Activated CD4-positive, alpha-beta T cell treated with anti-CD3 and anti-CD28 coated beads, Interleukin-2, amount 50 U/mL, for 1 hour (primary cell): ENCODE measurements at regions not wholly inside any gene's neighbourhood (a gene's known extent, or its start where the extent isn't known, plus 50 kb on each side); places are given as distances from the start of the nearest gene placed in this dataset.
"Not testable (repeated sequence)": the region's sequence is repeated elsewhere in the genome, so short reads cannot be mapped to it uniquely, and the experiment has no call there.

Source experiments
- DNase-seq: peaks from one replicate; pipeline ENCODE4 v3.0.0-alpha.2; 2020

DNA sequence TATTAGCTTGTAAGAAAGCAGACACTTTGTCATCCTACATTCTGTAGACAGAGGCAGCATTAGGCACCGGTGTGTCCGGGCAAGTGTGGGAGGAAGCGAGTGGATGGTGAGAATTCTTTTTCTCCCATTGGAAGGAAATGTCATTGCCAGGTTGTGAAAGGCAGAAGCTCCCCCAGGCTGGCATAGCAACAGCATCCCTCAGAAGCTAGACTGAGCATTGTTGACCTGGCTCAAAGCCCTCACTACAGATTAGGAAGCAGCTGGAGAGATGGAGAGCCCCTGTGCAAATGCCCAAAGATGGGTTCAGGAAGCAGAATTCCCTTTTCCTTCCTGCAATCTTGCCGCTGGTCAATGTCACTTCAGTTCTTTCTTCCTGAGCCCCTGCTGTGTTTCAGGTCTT is 1299.3 kb downstream of the TBC1D22A start:
- DNase-seq: no peak

DNA sequence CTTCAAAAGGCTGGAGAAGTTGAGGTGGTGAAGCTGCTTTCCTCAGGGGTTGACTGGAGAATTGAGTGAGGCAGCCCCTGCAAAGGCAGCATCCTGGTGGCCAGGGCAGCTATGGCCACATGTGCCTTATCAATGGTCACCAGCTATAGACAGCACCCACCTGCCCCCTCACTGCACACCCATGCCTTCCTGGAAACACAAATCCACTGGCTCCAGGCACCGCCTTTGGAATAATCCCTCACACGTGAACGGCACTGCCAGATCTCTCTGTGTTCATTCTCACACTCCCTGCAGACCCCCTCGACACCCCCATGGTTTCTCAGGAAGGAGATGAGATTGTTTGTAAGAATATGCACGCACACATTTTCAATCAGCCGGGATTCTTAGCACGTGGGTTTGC is 1297.8 kb downstream of the TBC1D22A start:
- no peak for DNase-seq

DNA sequence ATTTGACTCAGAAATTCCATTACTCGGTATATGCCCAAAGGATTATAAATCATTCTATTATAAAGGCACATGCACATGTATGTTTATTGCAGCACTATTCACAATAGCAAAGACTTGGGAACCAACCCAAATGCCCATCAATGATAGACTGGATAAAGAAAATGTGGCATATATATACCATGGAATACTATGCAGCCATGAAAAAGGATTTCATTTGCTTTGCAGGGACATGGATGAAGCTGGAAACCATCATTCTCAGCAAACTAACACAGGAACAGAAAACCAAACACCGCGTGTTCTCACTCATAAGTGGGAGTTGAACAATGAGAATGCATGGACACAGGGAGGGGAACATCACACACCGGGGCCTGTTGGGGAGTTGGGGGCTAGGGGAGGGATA is 1297.1 kb downstream of the TBC1D22A start:
- DNase-seq: not testable (repeated sequence)

DNA sequence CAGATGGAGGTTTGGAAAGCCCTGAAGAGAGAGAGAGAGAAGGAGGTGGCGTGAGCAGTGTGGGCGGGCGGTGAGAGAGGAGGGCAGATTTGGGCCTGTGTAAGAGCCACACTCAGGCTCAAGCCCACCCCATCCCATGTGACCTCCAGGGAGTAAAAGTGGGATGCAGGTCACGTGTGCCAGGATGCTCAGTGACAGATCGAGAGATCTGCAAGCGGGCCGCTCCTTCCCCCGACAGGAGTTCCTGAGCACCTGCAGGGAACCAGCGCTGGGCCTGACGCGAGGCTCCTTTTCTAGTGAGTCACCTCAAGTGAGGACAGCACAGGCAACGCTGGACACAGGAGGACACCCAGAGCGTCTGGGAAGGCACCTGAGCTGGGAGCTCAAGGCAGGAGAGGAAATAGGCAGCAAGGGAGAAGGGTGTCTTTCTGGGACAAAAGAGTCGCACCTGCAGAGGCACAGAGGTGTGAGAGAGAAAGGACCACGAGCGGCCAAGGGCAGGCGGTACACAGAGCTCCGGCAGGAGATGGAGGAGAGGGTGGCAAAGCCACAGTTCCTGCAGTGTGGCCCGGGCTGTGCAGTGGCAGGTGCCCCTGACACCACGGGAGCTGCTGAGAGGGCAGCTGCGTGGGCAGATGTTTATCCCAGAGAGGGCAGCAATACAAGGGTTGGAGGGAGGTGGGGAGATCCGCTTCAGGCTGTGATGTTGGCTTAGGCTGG is 1294.8 kb downstream of the TBC1D22A start:
- DNase-seq: no peak

DNA sequence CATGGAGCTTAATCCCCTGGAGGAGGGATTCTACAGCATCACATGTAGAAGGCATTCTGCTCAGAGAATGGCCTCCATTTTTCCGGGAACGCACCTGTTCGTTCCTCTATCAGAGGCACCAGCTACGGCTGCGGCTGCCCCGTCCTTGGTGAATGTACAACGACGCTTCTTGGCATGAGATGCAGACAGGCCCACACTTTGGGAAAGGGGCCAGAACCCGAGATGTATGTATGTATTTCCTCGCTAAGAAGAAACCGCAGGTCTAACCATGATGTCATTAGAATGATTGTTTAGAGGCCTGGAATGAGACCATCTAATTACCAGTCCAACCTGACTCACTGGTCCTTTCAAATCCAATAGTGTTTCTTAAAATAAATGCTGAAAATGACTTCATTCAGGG is 1293.4 kb downstream of the TBC1D22A start:
- no peak for DNase-seq

DNA sequence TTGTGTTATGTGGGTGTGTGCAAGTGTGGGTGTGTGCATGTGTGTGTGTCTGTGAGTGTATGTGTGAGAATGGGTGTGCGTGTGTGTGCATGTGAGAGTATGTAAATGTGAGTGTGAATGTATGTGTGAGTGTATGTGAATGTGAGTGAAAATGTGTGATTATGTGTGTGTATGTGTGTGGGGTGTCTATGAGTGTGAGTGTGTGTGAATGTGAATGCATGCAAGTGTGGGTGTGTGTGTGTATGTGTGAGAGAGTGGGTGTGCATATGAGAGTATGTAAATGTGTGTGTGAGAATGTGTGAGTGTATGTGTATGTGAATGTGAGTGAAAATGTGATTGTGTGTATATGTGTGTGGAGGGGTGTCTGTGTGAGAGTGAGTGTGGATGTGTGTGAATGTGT is 1292.7 kb downstream of the TBC1D22A start:
- no peak for DNase-seq

DNA sequence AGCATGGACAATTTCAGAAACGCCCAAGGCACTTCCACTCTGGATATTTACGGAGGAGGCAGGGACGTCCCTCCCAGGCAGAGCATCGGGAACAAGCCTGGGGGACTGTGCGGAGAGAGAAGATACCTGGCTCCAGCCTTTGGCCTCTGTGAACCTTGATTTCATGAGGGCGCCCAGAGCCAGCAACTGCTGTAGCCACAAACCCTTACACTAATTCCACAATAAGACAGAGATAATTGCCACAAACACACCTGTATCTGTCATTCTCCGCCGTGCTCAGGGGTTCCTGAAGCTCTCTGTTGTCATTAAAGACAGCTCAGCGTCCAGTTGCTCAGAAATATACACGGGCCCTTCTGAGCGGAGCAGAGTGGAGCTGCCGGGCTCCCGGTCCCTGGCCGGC is 1292.1 kb downstream of the TBC1D22A start:
- no peak for DNase-seq

DNA sequence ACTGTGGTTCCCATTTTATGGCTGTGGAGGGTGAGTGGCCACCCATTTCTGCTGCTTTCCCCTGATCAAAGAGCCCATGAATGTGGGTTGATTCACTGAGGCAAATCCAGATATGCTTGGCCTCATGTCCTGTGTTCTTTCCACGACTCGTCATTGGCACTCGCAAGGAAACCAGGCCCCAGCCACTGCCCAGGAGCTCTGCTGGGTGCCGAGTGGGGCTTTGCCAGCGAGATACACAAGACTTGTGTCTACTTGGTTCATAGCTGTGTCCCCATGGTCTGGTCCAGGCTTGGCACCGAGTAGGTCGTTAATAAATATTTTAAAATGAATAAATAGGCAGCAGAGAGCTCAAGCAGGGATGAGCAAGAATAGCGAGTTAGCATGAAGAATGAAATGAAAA is 1291.5 kb downstream of the TBC1D22A start:
- no peak for DNase-seq

DNA sequence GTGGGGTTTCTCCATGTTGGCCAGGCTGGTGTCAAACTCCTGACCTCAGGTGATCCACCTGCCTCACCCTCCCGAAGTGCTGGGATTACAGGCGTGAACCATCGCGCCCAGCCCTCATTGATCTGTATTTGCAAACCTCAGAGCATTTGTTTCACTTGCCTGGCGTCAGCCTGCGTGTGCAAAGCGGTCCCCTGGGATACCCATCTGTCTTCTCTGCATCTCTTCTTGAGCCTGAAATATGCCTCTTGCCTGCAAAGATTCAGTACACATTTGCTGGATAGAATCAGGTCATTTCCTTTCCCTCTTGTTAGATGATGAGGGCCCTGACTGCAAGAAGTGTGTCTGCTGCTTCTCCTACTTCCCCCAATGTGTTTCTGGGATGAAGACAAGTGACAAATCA is 1291.0 kb downstream of the TBC1D22A start:
- DNase-seq: no peak

DNA sequence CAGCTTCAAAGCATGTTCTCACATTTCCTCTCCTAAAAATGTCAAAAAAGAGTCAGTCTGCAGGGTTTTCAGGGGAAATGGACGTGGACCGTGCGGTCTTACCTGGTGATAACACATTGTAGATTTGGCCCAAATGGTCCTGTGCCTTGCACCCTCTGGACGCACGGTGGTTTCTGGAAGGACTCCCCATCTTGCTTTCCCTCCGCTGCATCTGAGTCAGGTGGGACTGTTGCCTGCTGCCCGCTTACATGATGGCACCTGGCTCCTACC is 1290.1 kb downstream of the TBC1D22A start:
- no peak for DNase-seq

DNA sequence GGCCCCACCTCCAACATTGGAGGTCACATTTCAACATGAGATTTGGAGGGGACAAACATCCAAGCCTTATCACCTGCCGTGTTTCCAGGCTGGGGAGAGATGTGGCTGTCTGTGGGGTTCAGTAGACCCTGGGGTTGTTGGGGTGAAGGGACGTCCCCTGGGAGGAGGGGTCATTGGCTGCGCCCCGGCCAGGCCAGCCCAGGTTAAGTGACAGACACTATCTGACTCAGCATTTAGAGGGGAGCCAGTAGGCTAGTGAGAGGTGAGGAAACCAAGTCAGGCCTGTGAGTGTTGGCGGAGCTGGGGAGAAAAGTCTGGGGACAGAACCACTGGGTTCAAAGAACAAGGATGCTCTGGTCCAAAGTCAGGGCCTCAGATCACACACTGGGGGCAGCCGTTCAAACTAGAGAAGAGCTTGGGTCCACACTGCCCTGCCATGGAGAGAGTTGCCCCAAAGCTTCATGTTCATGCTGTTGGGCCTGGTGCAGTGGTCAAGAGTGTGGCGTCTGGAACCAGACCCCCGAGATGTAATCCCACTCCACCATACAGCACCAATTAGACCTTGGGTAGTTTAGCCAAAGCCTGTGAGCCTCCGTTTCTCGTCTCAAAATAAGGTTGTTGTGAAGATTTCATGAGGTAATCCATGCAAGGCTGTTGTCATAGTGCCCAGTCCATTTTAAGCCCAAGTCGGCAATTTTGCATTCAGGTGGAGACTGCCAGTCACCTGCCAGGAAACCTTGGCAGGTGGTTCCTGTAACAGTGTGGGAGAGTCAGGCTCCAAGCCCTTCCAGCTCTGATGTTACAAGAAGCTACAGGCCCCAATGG is 1289.6 kb downstream of the TBC1D22A start:
- no peak for DNase-seq

DNA sequence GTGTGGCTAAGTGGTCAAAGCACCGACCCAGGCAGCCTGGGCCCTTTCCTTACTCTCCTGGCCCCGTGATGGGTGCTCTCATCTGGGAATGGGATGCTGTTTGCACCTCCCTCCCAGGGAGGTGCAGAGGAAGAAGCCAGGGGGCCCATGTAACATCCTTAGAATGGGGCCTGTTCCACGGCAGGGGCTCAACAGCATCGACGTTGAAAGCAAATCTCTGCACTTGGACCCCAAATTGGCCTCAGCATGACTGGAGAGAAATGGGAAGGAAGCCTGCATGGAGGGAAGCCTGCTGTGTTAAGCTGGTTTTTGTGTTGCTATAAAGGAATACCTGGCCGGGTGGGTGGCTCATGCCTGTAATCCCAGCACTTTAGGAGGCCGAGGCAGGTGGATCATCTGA is 1288.4 kb downstream of the TBC1D22A start:
- no peak for DNase-seq

DNA sequence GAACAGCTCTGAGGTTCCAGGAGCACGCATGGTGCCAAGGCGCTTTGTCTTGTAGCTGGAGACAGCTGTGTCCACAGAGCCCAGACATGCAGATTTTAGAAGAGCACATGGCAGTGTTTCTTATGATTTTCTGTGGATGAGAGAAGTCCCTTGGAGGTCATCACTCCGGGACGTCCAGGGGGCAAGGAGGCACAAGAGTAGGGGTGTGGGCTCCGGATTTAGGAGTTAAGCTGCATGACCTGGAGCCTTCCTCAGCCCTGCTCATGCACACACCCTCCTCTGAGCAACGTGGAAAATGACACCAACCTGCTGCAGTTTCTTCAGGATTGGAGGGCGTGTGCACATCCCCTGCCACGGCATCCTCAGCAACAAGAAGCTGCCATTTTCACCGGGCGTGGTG is 1286.7 kb downstream of the TBC1D22A start:
- DNase-seq: no peak

DNA sequence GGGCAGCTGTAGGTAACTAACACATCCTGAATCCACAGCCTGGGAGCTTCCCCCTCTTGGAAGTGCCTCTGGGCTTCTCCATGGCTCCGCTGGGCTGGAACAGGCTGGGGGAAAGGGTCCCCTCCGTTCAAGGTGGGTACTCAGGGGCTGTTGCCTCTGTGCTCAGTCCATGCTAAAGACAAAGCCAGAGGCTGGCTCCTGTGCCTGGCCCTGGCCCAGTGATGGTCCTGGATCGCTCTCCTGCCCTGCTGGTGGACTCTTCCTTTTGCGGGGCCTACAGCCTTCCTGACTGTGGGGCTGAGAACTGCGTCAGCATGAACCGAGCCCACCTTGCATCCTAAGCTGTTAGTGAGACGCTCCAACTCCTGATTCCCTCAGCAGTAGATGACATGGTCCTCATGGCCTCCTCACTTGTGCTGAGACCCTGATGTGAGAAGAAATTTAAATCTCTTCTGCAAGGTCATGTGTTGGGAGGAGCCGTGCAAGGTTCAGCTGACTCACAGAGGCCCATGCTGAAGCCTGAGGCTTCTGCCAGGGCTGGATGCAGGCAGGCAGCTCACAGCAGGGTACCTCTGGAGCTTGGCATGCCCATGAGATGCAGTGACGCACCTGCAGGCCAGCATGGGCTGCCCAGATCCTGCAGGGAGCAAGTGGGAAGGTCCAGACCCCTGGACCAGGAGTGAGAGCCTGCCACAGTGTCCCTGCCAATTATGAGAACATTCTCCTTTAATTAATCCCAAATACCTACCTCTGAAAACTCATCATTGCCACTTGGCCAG is 1285.5 kb downstream of the TBC1D22A start:
- DNase-seq: no peak

DNA sequence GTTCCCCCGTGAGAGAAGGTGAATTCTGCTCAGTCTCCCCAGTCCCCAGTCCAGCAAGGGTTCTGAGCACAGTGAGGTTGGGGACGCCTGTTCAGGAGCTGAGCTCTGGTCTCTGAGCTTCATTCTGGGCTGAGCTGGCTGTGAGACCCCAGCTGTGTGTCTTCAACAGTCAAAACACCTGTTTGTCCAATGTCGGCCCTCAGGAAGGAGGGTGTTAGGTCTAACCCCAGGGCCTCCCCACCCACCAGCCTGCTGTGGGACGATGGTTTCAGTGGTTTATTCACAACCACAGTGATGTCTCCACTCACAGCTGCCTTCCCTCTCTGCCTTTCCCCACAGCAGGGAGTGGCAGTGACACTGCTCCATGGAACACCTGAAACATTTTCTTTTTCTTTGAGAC is 1282.9 kb downstream of the TBC1D22A start:
- DNase-seq: no peak

DNA sequence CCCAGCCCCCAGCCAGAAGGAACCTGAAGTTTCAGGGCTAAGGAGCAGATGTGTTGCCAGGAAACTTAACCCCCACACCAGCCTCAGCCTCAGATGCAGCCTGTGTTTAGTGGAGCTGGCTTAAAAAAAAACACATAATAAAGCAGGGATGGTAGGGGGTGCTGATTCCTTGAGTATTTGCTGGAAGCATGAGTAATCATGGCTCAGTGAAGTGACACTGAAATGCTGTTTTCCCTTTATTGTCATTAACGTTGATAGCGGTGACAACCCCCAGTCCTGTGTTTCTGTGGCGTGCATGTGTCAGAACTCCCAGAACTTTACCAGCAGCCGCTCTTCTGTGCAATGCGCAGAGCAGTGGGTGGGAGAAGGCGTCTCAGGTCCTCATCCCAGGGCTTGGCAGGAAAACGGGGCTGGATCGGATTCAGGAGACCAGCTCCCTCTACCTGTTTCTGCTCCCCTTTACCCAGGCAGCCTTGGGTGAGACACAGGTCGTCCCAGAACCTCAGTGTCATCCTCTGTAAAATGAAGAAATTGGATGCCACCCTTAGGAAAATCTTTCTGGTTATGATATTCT is 1282.1 kb downstream of the TBC1D22A start:
- no peak for DNase-seq

DNA sequence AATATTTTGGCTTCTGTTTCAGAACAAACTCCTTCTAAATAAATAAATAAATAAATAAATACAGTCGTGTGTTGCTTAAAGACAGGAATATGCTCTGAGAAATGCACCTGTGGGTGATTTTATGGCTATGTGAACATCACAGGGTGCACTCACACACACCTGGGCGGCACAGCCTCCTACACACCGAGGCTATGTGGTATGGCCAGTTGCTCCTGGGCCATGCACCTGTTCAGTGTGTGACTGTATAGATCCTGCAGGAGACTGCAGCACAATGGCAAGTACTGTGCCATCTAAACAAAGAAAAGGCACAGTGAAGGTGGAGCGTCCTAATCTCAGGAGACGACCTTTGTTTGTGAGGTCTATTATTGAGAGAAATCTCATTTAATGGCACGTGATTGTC is 1281.1 kb downstream of the TBC1D22A start:
- no peak for DNase-seq

DNA sequence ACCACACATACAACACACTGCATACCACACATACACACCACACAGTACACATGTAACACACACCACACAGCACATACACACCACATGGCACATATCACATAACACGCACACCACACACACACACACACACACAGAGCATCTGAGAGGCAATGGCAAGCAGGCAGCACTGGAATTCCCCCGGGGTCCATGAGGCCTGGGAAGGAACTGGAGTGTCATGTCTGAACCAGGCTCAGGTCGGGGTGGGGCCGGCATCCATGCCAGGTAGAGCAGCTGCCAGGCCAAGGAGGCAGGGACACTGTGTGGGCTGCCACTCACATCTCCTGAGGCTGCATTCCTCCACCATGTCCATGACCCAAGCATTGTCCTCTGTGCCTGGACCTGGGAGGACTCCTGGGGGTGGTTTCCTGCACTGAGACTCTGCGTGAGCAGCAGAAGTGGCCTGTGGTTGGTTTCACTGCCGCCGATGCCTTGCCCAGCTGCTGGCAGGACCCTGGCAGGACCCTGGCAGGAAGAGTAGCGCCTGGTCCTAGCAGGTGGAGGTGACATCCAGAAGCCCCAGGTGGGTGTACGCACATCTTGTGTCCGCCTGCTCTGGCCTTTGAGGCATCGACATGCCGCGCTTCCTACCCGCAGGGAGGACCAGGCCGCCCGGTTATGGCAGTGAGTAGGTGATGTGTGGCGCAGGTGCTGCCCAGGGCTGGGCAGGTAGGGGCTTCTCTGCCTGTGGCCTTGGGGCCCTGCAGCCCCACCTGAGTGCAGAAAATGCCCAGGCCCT is 1280.4 kb downstream of the TBC1D22A start:
- DNase-seq: no peak

DNA sequence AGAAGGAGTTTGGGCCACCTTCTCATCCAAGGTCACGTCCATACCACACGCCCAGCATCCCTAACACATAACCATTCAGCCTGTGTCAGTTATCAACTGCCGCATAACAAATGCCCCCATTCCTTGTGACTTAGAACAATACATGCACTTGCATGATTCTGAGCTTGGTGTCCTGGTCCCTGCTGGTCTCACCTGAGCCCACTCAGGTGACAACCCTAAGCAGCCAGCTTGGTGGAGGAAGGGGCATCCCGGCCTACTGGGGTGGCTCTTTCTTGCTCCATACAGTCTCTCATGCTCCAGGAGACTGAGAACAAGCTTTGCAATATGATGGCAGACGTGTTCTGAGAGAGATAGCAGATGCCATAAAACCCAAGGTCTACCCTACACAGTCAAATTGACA is 1276.9 kb downstream of the TBC1D22A start:
- DNase-seq: no peak

DNA sequence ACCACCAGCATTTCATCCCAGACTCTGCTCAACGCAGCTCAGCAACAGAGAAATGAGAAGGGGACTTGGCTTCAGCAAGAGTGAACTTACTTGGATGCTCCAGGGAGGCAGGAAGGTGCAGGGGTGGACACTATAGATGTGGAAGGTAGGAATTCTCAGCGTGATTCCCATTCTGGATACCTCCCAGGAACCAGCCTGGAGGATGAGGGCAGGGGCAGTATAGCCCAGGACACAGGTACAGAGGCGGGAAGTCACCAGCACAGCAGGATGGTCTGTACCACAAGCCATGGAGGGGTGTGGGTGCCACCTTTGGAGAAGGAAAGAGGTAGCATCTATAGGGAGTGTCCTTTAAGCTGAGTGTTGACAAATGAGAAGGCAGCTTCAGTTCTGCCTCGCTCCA is 1275.2 kb downstream of the TBC1D22A start:
- no peak for DNase-seq

DNA sequence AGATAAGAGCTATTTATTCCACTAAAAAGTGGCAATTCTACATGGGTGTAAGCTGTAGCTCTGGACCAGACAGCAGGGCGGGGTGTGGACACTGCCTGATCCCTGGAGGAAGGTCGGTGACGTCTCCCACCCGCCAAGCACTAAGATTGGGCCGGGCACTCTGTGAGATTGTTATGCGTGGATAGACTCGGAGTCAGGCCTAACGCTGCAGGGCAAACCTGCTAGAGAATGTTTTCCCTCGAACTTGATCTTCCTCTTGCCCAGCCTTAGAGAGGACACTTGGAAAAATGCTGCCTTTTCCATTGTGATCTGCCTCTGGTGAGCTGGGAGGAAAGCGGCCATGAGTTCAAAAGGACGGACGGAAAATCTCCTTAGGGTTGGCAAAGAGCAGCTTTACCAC is 1273.4 kb downstream of the TBC1D22A start:
- no peak for DNase-seq

DNA sequence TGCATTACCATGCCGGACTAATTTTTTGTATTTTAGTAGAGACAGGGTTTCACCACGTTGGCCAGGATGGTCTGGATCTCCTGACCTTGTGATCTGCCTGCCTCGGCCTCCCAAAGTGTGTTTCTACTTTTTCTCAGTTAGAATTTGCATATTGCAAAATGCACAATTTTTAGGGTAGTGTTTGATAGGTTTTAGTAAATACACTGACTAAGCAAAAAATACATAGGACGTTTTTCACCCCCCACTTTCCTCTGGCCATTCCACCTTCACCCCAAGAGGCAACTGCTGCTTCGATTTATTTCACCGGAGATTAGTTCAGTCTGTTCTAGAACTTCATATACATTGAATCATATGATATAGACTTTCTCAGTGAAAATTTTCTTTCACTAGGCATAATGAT is 1269.1 kb downstream of the TBC1D22A start:
- no peak for DNase-seq

DNA sequence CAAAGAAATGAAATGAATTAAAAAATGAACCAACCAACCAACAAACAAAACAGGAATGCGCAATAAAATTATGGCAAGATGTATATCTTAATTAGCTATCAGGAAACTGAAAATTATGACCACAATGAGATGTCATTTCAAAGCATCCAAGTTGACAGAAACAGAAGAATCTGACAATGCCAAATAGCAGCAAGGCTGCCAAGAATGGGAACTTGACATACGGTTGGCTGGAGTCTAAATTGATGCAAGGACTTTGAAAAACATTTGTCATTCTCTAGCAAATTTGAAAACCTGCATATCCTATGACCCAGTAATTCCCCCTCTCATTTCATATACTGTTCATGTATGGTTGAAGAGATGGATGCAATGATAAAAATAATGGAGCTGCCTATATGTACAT is 1262.6 kb downstream of the TBC1D22A start:
- DNase-seq: no peak
